ENCODE measurements at regions not wholly inside any gene's neighbourhood (a gene's known extent, or its start where the extent isn't known, plus 50 kb on each side); places are given as distances from the start of the nearest gene placed in this dataset.

DNA sequence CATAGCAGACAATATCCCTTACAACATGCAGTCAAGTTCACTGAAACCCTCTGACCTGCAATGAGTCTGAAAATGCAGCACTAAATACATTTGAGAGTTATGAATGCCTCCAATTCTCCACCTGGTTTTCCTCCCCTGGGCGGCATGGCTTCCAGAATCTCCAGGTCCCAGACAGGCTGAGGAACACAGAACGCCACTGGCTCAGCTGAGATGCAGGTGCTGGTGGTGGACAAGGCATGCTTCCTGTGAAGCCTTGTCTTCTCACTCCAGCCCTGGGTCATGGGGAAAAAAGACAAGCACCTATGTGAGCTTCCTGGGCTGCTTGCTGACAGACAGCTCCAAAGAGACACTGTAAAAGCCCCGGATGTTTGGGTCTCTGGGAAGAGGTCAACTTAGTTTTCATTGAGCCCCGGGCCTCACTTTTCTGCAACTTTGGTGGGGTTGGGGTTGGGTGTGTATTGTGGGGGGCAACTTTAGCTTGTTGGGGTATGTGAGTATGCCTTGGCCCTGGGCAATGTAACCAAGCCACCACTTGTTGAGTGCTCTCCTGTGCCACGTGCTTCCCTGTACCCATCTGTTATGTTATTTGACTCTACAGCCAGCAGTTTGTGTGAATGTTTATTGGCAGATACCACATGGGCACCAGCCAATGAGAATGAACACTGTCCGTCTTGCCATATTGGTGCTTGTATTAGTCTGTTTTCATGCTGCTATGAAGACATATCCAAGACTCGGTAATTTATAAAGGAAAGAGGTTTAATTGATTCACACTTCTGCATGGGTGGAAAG is 127.8 kb downstream of the EMX2 start:
- DNase-seq: no peak

- DNase-seq: no peak
Observed at GRCh38 chr10:117673230-117674010, 130.9 kb downstream of the EMX2 start.

DNA sequence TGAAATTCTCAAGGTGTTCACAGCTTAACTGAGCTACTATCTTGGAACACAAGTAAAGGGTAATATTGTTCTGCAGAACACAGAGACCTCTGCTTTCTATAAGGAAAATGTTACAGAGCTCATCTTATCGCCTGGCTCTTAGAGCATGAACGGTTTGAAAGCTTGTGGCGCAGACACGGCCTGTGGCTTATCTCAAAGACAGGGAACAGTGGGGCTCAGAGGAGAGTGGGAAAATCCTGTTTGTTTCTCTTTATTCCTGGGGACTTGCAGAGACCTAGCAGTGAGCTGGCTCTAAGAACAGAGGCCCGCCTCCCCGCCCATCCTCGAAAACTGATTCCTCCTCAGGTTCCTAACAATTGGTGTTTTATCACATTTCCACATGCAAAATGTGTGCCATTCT is 131.7 kb downstream of the EMX2 start:
- DNase-seq: no peak

GRCh38 chr10:117674646-117675045 is 132.1 kb downstream of the EMX2 start:
- DNase-seq: no peak

GRCh38 chr10:117675514-117676055 is 133.0 kb downstream of the EMX2 start:
- DNase-seq: no peak

DNA sequence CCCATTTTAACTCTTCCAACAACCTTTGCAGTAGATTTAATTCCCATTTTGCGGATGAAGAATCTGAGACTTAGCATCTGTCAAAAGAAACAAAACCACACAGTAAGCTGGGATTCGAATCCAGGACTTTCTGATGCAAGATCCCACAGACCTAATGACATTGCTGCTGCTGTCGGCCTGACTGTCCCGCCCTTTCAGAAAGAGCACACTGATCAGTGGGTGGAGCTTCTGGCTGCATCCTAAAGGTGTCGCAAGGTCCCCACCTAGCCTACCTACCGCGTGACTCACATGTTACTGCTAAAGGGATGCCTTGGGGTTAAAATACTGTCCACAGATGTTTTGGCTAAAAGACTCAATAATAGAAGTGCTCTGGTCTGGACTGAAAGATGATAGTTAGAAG is 134.7 kb downstream of the EMX2 start:
- DNase-seq: no peak

DNA sequence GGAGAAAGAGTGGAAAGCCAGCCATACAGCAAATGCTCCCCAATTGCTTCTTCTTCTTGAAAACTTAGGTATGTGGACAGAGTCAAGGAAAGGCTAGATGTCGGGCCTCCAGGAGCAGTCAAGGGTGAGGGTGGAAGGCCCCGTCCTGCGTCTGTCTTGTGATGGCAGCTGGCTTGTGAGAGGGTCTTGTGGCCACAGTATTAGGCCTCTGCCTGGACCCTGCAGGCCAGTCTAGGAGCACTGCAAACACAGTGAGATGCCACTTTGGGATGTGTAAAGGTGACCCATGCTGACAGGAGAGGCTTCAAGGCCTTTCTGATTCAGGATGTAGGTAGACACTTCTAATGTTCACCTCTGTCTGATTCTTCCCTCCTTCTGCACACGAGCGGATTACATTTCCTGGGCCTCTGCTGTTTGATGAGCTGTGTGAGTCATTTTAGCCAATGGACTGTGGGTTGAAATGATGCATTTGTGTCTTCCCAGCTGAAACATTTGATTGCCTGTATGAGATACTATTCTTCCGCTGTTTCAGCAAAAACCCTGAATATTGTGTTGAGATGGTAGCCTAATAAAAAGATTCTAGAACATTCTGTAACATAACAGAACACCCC is 135.4 kb downstream of the EMX2 start:
- no peak for DNase-seq

DNA sequence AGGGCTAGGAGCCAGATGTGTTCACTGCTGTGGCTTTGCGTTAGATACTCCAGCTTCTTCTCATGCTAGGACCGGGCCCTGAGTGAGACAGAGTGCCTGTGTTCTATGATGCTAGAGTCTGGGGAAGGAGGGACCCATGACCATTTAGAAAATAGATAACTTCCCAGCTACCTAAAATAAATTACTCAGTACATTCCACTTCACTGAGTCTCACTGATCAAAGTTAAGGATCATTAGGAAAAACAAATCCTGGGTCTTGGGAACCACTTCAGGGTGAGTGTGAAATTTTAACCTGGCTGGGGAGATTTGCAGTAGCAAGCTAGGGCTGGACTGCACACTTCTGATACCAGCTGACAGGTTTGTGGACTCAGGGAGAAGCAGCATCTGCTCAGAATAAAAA is 138.1 kb downstream of the EMX2 start:
- DNase-seq: no peak

GRCh38 chr10:117681104-117681503 is 138.6 kb downstream of the EMX2 start:
- DNase-seq: no peak

GRCh38 chr10:117684046-117684610 is 141.6 kb downstream of the EMX2 start:
- DNase-seq: no peak

GRCh38 chr10:117684672-117685211 is 142.2 kb downstream of the EMX2 start:
- peak in 2 of 3 donors; percentile 33 to 49 for DNase-seq

- no peak for DNase-seq
Observed at GRCh38 chr10:117685431-117685830, 142.9 kb downstream of the EMX2 start.

- DNase-seq: no peak
Observed at GRCh38 chr10:117686606-117687005, 144.1 kb downstream of the EMX2 start.

- no peak for DNase-seq
Observed at GRCh38 chr10:117688358-117688757, 145.8 kb downstream of the EMX2 start.

GRCh38 chr10:117689566-117689965 is 147.0 kb downstream of the EMX2 start:
- peak in 1 of 3 donors; percentile 9 for DNase-seq

DNA sequence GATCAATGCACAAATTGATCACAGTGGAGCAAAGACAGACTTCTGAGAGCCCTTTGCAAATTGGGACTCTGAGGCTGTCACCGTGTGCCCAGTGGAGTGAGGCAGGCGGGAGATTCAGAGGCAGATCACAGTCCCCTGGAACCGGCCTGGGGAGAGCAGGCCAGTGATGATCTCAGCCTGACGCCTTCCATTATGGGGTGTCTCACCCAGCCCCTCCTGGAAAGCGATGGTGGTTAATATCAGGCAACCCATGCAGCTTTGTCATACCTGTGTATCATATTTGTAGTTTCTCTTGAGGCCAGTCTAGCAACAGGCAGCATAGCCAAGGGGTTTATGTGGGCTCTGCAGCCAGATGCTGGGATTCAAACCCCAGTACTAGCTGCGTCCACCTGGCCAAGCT is 147.8 kb downstream of the EMX2 start:
- DNase-seq: no peak

GRCh38 chr10:117694190-117694589 is 151.6 kb downstream of the EMX2 start:
- peak in 1 of 3 donors; percentile 15 for DNase-seq

DNA sequence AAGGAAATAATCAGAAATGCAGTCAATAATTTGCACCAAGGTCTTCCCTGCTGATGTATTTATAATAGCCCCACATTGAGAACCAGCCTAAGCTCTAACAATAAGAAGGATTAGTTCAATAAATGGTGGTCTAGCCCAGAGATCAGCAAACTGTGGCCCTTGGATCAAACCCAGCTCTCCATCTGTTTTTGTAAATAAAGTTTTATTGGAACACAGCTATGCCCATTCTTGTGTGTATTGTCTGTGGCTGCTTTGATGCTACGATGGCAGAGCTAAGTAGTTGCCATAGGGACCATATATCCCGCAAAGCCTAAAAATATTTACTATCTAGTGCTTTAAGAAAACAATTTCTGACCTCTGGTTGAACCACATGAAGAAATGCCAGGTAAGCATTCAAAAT is 154.9 kb downstream of the EMX2 start:
- DNase-seq: no peak

DNA sequence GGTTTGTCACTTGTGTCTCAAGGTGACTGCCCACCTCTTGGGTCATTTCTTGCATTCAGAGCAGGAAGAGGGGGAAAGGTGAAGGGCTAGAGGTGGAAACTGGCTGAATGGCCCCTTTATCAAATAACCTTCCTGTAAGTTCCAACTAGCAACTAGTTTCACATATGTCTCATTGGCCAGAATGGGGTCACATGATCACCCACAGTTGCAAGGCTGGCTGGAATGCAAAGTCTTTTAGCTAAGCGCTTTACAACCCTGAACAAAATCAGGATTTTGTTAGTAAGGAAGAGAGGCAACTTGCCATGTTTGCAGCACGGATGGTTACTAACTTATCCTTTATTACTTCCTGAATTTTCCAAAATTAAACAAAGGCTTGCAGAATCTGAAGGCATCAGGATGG is 156.3 kb downstream of the EMX2 start:
- no peak for DNase-seq

GRCh38 chr10:117699436-117700075 is 157.0 kb downstream of the EMX2 start:
- DNase-seq: no peak

DNA sequence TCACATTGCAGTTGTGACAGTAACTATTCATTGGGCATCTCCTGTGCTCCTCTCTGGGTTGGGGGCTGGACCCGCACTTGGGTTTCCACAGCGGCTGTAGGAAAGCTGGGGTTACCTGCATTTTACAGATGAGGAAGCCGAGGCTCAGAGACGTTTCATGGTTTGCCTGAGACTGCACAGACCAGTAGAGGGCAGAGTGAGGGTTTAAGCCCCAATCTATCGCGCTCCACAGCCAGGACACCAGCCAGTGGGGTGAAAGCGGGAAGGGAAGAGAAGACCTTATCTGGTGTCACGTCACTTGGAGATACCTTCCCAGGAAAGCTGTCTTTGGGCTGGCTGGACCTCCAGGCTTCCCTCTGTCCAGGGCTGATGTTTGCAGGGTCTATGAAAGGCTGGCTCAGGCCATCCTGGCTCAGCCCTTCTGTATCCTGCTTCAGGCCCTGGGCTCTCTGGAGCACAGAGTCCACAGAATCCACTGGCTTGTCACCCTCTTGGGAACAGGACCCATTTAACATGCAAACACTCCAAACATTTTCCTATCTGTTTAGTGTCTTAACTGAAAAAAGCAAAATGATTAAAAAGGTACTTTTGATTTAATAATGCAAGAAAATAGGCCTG is 167.7 kb downstream of the EMX2 start:
- DNase-seq: no peak

Measured in muscle of back (tissue), 3 donors.